ENCODE measurements at regions not wholly inside any gene's neighbourhood (a gene's known extent, or its start where the extent isn't known, plus 50 kb on each side); places are given as distances from the start of the nearest gene placed in this dataset.

DNA sequence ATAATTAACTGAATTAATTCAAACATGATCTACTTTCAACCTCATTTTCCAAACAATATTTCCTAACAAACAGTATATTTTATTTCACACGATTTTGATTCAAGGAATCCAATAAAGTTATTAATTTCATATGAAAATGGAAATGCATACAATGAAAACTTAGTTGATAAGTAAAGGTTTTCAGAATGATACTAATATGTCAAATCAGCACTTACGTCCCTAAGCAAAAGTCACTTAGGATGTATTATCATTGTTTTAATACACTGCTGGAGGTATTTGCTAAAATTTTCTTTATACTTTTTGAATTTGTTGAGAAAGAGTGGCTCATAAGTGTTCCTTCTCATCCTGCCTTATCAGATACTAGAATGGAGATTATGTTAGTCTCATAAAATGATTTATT is 266.8 kb upstream of the PUDP start:
- H2BK20ac ChIP-seq (ENCODE audit: low read depth, low read length, poor library complexity, severe bottlenecking) = no peak overlapping the region
- H3K4me2 ChIP-seq (ENCODE audit: insufficient read depth, insufficient read length, low read length) = no peak overlapping the region
- H3K27me3 ChIP-seq (ENCODE audit: insufficient read depth, low read length) = no peaks in the 10 kb centered on the region
- no peak overlapping the region for H2BK15ac ChIP-seq (ENCODE audit: low read depth, low read length)
- H3K36me3 Mint-ChIP-seq (ENCODE audit: insufficient read depth in 1 of 3, low read depth in 3 of 3) = no peaks in the 10 kb centered on the region
- H2BK12ac ChIP-seq (ENCODE audit: insufficient read length, low read depth, low read length) = no peak overlapping the region
- no peaks in the 10 kb centered on the region for H3K9me3 ChIP-seq (ENCODE audit: control insufficient read depth, low read depth, low read length)
- H3K4ac ChIP-seq (ENCODE audit: low read depth, low read length) = no peak overlapping the region
- H3K27me3 Mint-ChIP-seq (ENCODE audit: low read depth) = peaks cover 3% of the 10 kb centered on the region
- no peaks in the 10 kb centered on the region for H3K23me2 ChIP-seq (ENCODE audit: insufficient read length, low read depth, low read length, poor library complexity, severe bottlenecking)
- no peak overlapping the region for H3K27ac Mint-ChIP-seq
- H2BK120ac ChIP-seq (ENCODE audit: low read depth, low read length, poor library complexity, severe bottlenecking) = no peak overlapping the region
- no peak overlapping the region for H3K14ac ChIP-seq (ENCODE audit: insufficient read depth, low read length)
- H2AFZ ChIP-seq (ENCODE audit: low read length) = no peak overlapping the region
- H3K4me1 Mint-ChIP-seq = no peaks in the 10 kb centered on the region
- H3K56ac ChIP-seq (ENCODE audit: insufficient read length, low read depth, low read length) = no peak overlapping the region
- no peak overlapping the region for H4K5ac ChIP-seq (ENCODE audit: insufficient read length, low read depth, low read length)
- WGBS (ENCODE audit: extremely low coverage, insufficient read length, low lambda C conversion rate) = 100% methylated on average over 1 of the region's 2 CpGs
- H3K4me3 Mint-ChIP-seq = no peak overlapping the region
- no peaks in the 10 kb centered on the region for H3K9me3 Mint-ChIP-seq
- H2AK5ac ChIP-seq (ENCODE audit: insufficient read length, low read length) = no peak overlapping the region
- H3K27ac ChIP-seq (ENCODE audit: insufficient read length, low read depth, low read length) = no peak overlapping the region
- H4K8ac ChIP-seq (replicated peaks; ENCODE audit: insufficient read length, low read depth, low read length) = no peak overlapping the region
- DNase-seq = no peak
- H3K18ac ChIP-seq (ENCODE audit: insufficient read length, low read depth, low read length) = no peak overlapping the region
- no peaks in the 10 kb centered on the region for H3K4me1 ChIP-seq (ENCODE audit: insufficient read depth, low read length)
- H3T11ph ChIP-seq (ENCODE audit: low read length) = no peak overlapping the region
- H2BK5ac ChIP-seq (ENCODE audit: insufficient read length, low read length) = no peak overlapping the region
- H3K79me1 ChIP-seq (ENCODE audit: insufficient read depth, low read depth, low read length, poor library complexity, severe bottlenecking) = no peaks in the 10 kb centered on the region
- TF ChIP-seq, protein P1, sequence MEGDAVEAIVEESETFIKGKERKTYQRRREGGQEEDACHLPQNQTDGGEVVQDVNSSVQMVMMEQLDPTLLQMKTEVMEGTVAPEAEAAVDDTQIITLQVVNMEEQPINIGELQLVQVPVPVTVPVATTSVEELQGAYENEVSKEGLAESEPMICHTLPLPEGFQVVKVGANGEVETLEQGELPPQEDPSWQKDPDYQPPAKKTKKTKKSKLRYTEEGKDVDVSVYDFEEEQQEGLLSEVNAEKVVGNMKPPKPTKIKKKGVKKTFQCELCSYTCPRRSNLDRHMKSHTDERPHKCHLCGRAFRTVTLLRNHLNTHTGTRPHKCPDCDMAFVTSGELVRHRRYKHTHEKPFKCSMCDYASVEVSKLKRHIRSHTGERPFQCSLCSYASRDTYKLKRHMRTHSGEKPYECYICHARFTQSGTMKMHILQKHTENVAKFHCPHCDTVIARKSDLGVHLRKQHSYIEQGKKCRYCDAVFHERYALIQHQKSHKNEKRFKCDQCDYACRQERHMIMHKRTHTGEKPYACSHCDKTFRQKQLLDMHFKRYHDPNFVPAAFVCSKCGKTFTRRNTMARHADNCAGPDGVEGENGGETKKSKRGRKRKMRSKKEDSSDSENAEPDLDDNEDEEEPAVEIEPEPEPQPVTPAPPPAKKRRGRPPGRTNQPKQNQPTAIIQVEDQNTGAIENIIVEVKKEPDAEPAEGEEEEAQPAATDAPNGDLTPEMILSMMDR (conservative IDR thresholded peaks at IDR 0.05) = no peak
- no peaks in the 10 kb centered on the region for H3K79me2 ChIP-seq (ENCODE audit: insufficient read depth, low read length)
- no peak overlapping the region for H3K23ac ChIP-seq (ENCODE audit: insufficient read length, low read depth, low read length)
- H4K91ac ChIP-seq (ENCODE audit: insufficient read length, low read depth, low read length) = no peak overlapping the region
- no peak overlapping the region for H3K9ac ChIP-seq (ENCODE audit: extremely low read depth, insufficient read length, low read length)
- H4K20me1 ChIP-seq (ENCODE audit: control insufficient read depth, insufficient read depth, insufficient read length) = no peaks in the 10 kb centered on the region

Measured in H9 (cell line).